ENCODE measurements at regions not wholly inside any gene's neighbourhood (a gene's known extent, or its start where the extent isn't known, plus 50 kb on each side); places are given as distances from the start of the nearest gene placed in this dataset.

DNA sequence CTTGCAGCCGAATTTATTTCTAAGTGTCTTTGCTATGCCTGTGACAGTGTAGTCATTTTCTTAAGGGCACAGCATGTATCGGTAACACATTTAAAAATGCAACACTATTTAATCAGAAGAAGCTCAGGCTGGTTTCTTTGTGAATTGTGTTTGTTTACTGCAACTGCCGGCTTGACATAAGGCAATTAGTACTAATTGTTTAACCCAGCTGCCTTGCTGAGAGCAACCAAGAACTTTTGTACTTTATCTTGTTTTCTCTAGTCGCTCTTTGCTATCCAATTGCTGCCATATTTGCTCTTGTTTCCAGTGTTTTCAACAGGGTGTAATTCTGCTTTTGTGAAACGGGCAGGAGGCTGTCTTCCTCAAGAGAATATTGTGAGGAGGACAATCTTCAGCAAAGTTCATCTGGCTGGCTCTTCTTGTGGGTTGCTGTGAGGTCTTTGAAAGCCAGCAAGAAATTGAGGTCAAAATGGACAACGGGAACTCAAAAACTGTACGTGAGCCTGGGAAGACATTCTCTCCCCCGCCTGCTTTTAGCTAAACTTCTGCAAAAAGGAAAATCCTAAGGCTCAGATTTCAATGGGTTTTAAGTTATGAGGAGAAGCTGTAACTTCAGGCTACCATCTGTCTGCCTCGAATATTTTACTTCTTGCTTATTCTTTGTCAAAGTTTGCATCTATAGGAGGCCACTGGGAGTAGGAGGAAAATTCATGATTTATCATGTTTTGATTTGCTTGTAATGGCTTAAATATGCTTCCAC, 75.8 kb upstream of the TSHZ3 start (continued):
- TF ChIP-seq, protein P1, sequence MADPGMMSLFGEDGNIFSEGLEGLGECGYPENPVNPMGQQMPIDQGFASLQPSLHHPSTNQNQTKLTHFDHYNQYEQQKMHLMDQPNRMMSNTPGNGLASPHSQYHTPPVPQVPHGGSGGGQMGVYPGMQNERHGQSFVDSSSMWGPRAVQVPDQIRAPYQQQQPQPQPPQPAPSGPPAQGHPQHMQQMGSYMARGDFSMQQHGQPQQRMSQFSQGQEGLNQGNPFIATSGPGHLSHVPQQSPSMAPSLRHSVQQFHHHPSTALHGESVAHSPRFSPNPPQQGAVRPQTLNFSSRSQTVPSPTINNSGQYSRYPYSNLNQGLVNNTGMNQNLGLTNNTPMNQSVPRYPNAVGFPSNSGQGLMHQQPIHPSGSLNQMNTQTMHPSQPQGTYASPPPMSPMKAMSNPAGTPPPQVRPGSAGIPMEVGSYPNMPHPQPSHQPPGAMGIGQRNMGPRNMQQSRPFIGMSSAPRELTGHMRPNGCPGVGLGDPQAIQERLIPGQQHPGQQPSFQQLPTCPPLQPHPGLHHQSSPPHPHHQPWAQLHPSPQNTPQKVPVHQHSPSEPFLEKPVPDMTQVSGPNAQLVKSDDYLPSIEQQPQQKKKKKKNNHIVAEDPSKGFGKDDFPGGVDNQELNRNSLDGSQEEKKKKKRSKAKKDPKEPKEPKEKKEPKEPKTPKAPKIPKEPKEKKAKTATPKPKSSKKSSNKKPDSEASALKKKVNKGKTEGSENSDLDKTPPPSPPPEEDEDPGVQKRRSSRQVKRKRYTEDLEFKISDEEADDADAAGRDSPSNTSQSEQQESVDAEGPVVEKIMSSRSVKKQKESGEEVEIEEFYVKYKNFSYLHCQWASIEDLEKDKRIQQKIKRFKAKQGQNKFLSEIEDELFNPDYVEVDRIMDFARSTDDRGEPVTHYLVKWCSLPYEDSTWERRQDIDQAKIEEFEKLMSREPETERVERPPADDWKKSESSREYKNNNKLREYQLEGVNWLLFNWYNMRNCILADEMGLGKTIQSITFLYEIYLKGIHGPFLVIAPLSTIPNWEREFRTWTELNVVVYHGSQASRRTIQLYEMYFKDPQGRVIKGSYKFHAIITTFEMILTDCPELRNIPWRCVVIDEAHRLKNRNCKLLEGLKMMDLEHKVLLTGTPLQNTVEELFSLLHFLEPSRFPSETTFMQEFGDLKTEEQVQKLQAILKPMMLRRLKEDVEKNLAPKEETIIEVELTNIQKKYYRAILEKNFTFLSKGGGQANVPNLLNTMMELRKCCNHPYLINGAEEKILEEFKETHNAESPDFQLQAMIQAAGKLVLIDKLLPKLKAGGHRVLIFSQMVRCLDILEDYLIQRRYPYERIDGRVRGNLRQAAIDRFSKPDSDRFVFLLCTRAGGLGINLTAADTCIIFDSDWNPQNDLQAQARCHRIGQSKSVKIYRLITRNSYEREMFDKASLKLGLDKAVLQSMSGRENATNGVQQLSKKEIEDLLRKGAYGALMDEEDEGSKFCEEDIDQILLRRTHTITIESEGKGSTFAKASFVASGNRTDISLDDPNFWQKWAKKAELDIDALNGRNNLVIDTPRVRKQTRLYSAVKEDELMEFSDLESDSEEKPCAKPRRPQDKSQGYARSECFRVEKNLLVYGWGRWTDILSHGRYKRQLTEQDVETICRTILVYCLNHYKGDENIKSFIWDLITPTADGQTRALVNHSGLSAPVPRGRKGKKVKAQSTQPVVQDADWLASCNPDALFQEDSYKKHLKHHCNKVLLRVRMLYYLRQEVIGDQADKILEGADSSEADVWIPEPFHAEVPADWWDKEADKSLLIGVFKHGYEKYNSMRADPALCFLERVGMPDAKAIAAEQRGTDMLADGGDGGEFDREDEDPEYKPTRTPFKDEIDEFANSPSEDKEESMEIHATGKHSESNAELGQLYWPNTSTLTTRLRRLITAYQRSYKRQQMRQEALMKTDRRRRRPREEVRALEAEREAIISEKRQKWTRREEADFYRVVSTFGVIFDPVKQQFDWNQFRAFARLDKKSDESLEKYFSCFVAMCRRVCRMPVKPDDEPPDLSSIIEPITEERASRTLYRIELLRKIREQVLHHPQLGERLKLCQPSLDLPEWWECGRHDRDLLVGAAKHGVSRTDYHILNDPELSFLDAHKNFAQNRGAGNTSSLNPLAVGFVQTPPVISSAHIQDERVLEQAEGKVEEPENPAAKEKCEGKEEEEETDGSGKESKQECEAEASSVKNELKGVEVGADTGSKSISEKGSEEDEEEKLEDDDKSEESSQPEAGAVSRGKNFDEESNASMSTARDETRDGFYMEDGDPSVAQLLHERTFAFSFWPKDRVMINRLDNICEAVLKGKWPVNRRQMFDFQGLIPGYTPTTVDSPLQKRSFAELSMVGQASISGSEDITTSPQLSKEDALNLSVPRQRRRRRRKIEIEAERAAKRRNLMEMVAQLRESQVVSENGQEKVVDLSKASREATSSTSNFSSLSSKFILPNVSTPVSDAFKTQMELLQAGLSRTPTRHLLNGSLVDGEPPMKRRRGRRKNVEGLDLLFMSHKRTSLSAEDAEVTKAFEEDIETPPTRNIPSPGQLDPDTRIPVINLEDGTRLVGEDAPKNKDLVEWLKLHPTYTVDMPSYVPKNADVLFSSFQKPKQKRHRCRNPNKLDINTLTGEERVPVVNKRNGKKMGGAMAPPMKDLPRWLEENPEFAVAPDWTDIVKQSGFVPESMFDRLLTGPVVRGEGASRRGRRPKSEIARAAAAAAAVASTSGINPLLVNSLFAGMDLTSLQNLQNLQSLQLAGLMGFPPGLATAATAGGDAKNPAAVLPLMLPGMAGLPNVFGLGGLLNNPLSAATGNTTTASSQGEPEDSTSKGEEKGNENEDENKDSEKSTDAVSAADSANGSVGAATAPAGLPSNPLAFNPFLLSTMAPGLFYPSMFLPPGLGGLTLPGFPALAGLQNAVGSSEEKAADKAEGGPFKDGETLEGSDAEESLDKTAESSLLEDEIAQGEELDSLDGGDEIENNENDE (IDR thresholded peaks at IDR 0.05; ENCODE audit: insufficient replicate concordance, low read length), result no peak
- no peak for TF ChIP-seq RAD21 (IDR thresholded peaks at IDR 0.05 in 1 of 2, conservative IDR thresholded peaks at IDR 0.05 in 1 of 2; ENCODE audit: low read depth in 2 of 2, low read length in 2 of 2)
- TF ChIP-seq CHD2 (IDR thresholded peaks at IDR 0.05; ENCODE audit: low read length), result no peak
- TF ChIP-seq HDAC6 (IDR thresholded peaks at IDR 0.05; ENCODE audit: low read depth, low read length), result no peak
- no peak for TF ChIP-seq SIRT6 (IDR thresholded peaks at IDR 0.05; ENCODE audit: low read length)
- no peak for TF ChIP-seq ASH2L (IDR thresholded peaks at IDR 0.05; ENCODE audit: low read length)
- TF ChIP-seq TAF1 (IDR thresholded peaks at IDR 0.05; ENCODE audit: low read depth, low read length), result no peak
- TF ChIP-seq CBX5 (IDR thresholded peaks at IDR 0.05; ENCODE audit: low read depth, low read length), result no peak
